Liver (tissue), 8 donors: ENCODE measurements at regions not wholly inside any gene's neighbourhood (a gene's known extent, or its start where the extent isn't known, plus 50 kb on each side); places are given as distances from the start of the nearest gene placed in this dataset.

Experiments used
- DNase-seq: peaks from one replicate; pipeline ENCODE4 v3.0.0-alpha.2; 2017; ENCODE audit warnings: low spot score
- H3K27ac ChIP-seq, 2 donors: one replicate each; pipeline ENCODE4 v1.7.0; 2013; ENCODE audit warnings: inconsistent platforms in 2 of 2, low read length in 2 of 2, control low read depth in 1 of 2, low read depth in 1 of 2, mild to moderate bottlenecking in 1 of 2
- H3K27me3 ChIP-seq, 4 donors: one replicate each; pipeline versions ENCODE4 v1.6.1 to v1.7.0; 2013; ENCODE audit warnings: low read length in 3 of 4, inconsistent platforms in 1 of 4, mild to moderate bottlenecking in 1 of 4, moderate library complexity in 1 of 4; ENCODE audit not compliant: control insufficient read depth in 4 of 4, insufficient read depth in 4 of 4
- H3K36me3 ChIP-seq, 4 donors: one replicate each; pipeline versions ENCODE4 v1.6.1 to v1.7.0; 2013; ENCODE audit warnings: low read length in 3 of 4, mild to moderate bottlenecking in 3 of 4, low read depth in 1 of 4, moderate library complexity in 1 of 4; ENCODE audit not compliant: control insufficient read depth in 4 of 4, insufficient read depth in 3 of 4
- H3K4me1 ChIP-seq, 4 donors: one replicate each; pipeline versions ENCODE4 v1.6.1 to v1.7.0; 2013; ENCODE audit warnings: low read length in 3 of 4, mild to moderate bottlenecking in 3 of 4, moderate library complexity in 1 of 4; ENCODE audit not compliant: control insufficient read depth in 4 of 4, insufficient read depth in 4 of 4
- H3K4me3 ChIP-seq, 3 donors: one replicate each; pipeline versions ENCODE4 v1.6.1 to v1.7.0; 2013; ENCODE audit warnings: low read length in 3 of 3, control low read depth in 1 of 3, low read depth in 1 of 3, mild to moderate bottlenecking in 1 of 3
- H3K9ac ChIP-seq, 2 donors: one replicate each; pipeline ENCODE4 v1.7.0; 2013; ENCODE audit warnings: low read length in 2 of 2, mild to moderate bottlenecking in 2 of 2, moderate library complexity in 2 of 2, control low read depth in 1 of 2, low read depth in 1 of 2
- H3K9me3 ChIP-seq, 4 donors: one replicate each; pipeline versions ENCODE4 v1.6.1 to v1.7.0; 2013; ENCODE audit warnings: low read length in 3 of 4; ENCODE audit not compliant: control insufficient read depth in 4 of 4
- ATF3 ChIP-seq: IDR thresholded peaks from 2 replicates; pipeline ENCODE4 v1.6.1; 2016; ENCODE audit warnings: antibody characterized with exemption
- EGR1 ChIP-seq, 2 donors: IDR thresholded peaks; 2 replicates each; pipeline ENCODE4 v1.6.1; 2016 to 2018; ENCODE audit warnings: antibody characterized with exemption in 2 of 2, low read depth in 2 of 2
- FOXA2 ChIP-seq: IDR thresholded peaks from 2 replicates; pipeline ENCODE4 v1.6.1; 2016; ENCODE audit warnings: antibody characterized with exemption
- GABPA ChIP-seq, 2 donors: IDR thresholded peaks in 1 of 2; conservative IDR thresholded peaks in 1 of 2; 2 replicates each; pipeline ENCODE4 v1.6.1; 2016; ENCODE audit warnings: antibody characterized with exemption in 2 of 2, mild to moderate bottlenecking in 1 of 2, moderate library complexity in 1 of 2
- HNF4A ChIP-seq, 2 donors: conservative IDR thresholded peaks; 2 replicates each; pipeline ENCODE4 v1.6.1; 2016; ENCODE audit warnings: antibody characterized with exemption in 2 of 2, mild to moderate bottlenecking in 2 of 2
- HNF4G ChIP-seq: IDR thresholded peaks from 2 replicates; pipeline ENCODE4 v1.6.1; 2016; ENCODE audit warnings: antibody characterized with exemption
- JUND ChIP-seq, 2 donors: IDR thresholded peaks; 2 replicates each; pipeline ENCODE4 v1.6.1; 2016; ENCODE audit warnings: antibody characterized with exemption in 2 of 2
- MAX ChIP-seq: IDR thresholded peaks from 2 replicates; pipeline ENCODE4 v1.6.1; 2016; ENCODE audit warnings: antibody characterized with exemption
- RAD21 ChIP-seq, 2 donors: IDR thresholded peaks; 2 replicates each; pipeline ENCODE4 v1.6.1; 2016; ENCODE audit warnings: antibody characterized with exemption in 2 of 2, mild to moderate bottlenecking in 2 of 2
- SP1 ChIP-seq: IDR thresholded peaks from 2 replicates; pipeline ENCODE4 v1.6.1; 2018; ENCODE audit warnings: antibody characterized with exemption, mild to moderate bottlenecking
- WGBS: extraction: QIAGEN DNeasy Blood & Tissue Kit; methylation state at CpG from one replicate; pipeline ENCODE4 v1.1.7; 2013; 5-methylcytosine and 5-hydroxymethylcytosine counted together
- TF ChIP-seq, protein P1 (sequence below): fragments of 150-350 bp; IDR thresholded peaks from 2 replicates; pipeline ENCODE4 v1.5.1; 2017; ENCODE audit warnings: improper control_type of control experiment, low read depth, low read length; ENCODE audit not compliant: missing input control
- TF ChIP-seq, protein P2 (sequence below): IDR thresholded peaks from 2 replicates; pipeline ENCODE4 v1.6.1; 2016; ENCODE audit warnings: antibody characterized with exemption
- TF ChIP-seq, protein P3 (sequence below): IDR thresholded peaks from 2 replicates; pipeline ENCODE4 v1.6.1; 2016; ENCODE audit warnings: antibody characterized with exemption, mild to moderate bottlenecking
- donor health status: healthy.
- donor health status: healthy.
- donor health status: healthy.
- donor health status: healthy.
- donor health status: healthy.

- H3K4me1 ChIP-seq = no peaks in the 10 kb centered on the region
- no peak overlapping the region for H3K27ac ChIP-seq
- H3K9me3 ChIP-seq = no peaks in the 10 kb centered on the region
- TF ChIP-seq ATF3 (no peak), HNF4G (no peak), RAD21 (IDR thresholded peaks at IDR 0.05) (no peak), JUND (IDR thresholded peaks at IDR 0.05) (no peak), GABPA (IDR thresholded peaks at IDR 0.05 in 1 of 2, conservative IDR thresholded peaks at IDR 0.05 in 1 of 2) (no peak), FOXA2 (no peak), SP1 (no peak), EGR1 (IDR thresholded peaks at IDR 0.05; ENCODE audit: low read depth in 2 of 2) (no peak), MAX (no peak), HNF4A (conservative IDR thresholded peaks at IDR 0.05) (no peak)
- TF ChIP-seq, protein P1, sequence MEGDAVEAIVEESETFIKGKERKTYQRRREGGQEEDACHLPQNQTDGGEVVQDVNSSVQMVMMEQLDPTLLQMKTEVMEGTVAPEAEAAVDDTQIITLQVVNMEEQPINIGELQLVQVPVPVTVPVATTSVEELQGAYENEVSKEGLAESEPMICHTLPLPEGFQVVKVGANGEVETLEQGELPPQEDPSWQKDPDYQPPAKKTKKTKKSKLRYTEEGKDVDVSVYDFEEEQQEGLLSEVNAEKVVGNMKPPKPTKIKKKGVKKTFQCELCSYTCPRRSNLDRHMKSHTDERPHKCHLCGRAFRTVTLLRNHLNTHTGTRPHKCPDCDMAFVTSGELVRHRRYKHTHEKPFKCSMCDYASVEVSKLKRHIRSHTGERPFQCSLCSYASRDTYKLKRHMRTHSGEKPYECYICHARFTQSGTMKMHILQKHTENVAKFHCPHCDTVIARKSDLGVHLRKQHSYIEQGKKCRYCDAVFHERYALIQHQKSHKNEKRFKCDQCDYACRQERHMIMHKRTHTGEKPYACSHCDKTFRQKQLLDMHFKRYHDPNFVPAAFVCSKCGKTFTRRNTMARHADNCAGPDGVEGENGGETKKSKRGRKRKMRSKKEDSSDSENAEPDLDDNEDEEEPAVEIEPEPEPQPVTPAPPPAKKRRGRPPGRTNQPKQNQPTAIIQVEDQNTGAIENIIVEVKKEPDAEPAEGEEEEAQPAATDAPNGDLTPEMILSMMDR = no peak
- TF ChIP-seq, protein P2, sequence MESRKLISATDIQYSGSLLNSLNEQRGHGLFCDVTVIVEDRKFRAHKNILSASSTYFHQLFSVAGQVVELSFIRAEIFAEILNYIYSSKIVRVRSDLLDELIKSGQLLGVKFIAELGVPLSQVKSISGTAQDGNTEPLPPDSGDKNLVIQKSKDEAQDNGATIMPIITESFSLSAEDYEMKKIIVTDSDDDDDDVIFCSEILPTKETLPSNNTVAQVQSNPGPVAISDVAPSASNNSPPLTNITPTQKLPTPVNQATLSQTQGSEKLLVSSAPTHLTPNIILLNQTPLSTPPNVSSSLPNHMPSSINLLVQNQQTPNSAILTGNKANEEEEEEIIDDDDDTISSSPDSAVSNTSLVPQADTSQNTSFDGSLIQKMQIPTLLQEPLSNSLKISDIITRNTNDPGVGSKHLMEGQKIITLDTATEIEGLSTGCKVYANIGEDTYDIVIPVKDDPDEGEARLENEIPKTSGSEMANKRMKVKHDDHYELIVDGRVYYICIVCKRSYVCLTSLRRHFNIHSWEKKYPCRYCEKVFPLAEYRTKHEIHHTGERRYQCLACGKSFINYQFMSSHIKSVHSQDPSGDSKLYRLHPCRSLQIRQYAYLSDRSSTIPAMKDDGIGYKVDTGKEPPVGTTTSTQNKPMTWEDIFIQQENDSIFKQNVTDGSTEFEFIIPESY = no peak
- TF ChIP-seq, protein P3, sequence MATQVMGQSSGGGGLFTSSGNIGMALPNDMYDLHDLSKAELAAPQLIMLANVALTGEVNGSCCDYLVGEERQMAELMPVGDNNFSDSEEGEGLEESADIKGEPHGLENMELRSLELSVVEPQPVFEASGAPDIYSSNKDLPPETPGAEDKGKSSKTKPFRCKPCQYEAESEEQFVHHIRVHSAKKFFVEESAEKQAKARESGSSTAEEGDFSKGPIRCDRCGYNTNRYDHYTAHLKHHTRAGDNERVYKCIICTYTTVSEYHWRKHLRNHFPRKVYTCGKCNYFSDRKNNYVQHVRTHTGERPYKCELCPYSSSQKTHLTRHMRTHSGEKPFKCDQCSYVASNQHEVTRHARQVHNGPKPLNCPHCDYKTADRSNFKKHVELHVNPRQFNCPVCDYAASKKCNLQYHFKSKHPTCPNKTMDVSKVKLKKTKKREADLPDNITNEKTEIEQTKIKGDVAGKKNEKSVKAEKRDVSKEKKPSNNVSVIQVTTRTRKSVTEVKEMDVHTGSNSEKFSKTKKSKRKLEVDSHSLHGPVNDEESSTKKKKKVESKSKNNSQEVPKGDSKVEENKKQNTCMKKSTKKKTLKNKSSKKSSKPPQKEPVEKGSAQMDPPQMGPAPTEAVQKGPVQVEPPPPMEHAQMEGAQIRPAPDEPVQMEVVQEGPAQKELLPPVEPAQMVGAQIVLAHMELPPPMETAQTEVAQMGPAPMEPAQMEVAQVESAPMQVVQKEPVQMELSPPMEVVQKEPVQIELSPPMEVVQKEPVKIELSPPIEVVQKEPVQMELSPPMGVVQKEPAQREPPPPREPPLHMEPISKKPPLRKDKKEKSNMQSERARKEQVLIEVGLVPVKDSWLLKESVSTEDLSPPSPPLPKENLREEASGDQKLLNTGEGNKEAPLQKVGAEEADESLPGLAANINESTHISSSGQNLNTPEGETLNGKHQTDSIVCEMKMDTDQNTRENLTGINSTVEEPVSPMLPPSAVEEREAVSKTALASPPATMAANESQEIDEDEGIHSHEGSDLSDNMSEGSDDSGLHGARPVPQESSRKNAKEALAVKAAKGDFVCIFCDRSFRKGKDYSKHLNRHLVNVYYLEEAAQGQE = no peak
- no peak overlapping the region for H3K9ac ChIP-seq
- DNase-seq = no peak
- H3K36me3 ChIP-seq = no peaks in the 10 kb centered on the region
- no peaks in the 10 kb centered on the region for H3K27me3 ChIP-seq
- 86% methylated on average over 26 of the region's 26 CpGs for WGBS
- no peak overlapping the region for H3K4me3 ChIP-seq
These were observed 1218.8 kb upstream of the EPHA6 start for GRCh38 chr3:95595416-95596075.

DNA sequence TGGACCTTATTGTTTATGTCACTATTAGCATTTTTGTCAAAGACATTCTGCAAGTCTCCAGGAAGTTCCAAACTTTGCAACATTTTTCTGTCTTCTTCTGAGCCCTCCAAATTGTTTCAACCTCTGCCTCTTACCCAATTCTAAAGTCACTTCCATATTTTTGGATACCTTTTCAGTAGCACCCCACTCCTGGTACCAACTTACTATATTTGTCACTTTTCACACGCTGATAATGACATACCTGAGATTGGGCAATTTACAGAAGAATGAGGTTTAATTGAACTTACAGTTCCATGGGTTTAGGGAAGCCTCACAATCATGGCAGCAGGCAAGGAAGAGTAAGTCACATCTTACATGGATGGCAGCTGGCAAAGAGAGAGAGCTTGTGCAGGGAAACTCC, 1206.5 kb upstream of the EPHA6 start:
- no peak for DNase-seq
- Histone ChIP-seq H3K9ac (no peak overlapping the region), H3K4me3 (no peak overlapping the region), H3K9me3 (peaks cover 0 to 3% (median under 1%) of the 10 kb centered on the region in 4 donors), H3K27ac (no peak overlapping the region), H3K27me3 (no peaks in the 10 kb centered on the region), H3K36me3 (no peaks in the 10 kb centered on the region), H3K4me1 (no peaks in the 10 kb centered on the region)
- TF ChIP-seq SP1 = no peak
- TF ChIP-seq, protein P2 = no peak
- 66% methylated on average over 1 of the region's 1 CpG for WGBS
